Trophoblast cell (in vitro differentiated cells and primary cell): ENCODE measurements at regions not wholly inside any gene's neighbourhood (a gene's known extent, or its start where the extent isn't known, plus 50 kb on each side); places are given as distances from the start of the nearest gene placed in this dataset.

ENCODE experiments used
- DNase-seq, 2 donors: peaks; one replicate each; pipeline ENCODE4 v3.0.0-alpha.2; 2016
- H2AFZ ChIP-seq: 2 replicates; pipeline ENCODE4 v1.6.1; 2013; ENCODE audit warnings: low read length, moderate library complexity, mild to moderate bottlenecking; ENCODE audit not compliant: insufficient read depth, poor library complexity
- H2AK5ac ChIP-seq: 2 replicates; pipeline ENCODE4 v1.6.1; 2013; ENCODE audit warnings: mild to moderate bottlenecking, low read length
- H2BK120ac ChIP-seq: 2 replicates; pipeline ENCODE4 v1.6.1; 2013; ENCODE audit warnings: low read length, mild to moderate bottlenecking, moderate library complexity; ENCODE audit not compliant: insufficient read depth, poor library complexity
- H2BK12ac ChIP-seq: 2 replicates; pipeline ENCODE4 v1.6.1; 2013; ENCODE audit warnings: mild to moderate bottlenecking, low read length, moderate library complexity
- H2BK5ac ChIP-seq: 2 replicates; pipeline ENCODE4 v1.6.1; 2013; ENCODE audit warnings: low read length, low read depth, moderate library complexity, mild to moderate bottlenecking; ENCODE audit not compliant: poor library complexity
- H3K14ac ChIP-seq: 2 replicates; pipeline ENCODE4 v1.6.1; 2013; ENCODE audit warnings: mild to moderate bottlenecking, low read length
- H3K18ac ChIP-seq: 2 replicates; pipeline ENCODE4 v1.6.1; 2013; ENCODE audit warnings: mild to moderate bottlenecking, low read length
- H3K23ac ChIP-seq: 2 replicates; pipeline ENCODE4 v1.6.1; 2013; ENCODE audit warnings: low read length
- H3K27ac ChIP-seq: 2 replicates; pipeline ENCODE4 v1.5.1; 2013; ENCODE audit warnings: low read depth, mild to moderate bottlenecking, inconsistent platforms, low read length, moderate library complexity
- H3K27me3 ChIP-seq: 2 replicates; pipeline ENCODE4 v1.6.1; 2013; ENCODE audit warnings: inconsistent platforms, mild to moderate bottlenecking, low read length, moderate library complexity; ENCODE audit not compliant: insufficient read depth
- H3K36me3 ChIP-seq, 2 experiments: 1 replicate in 1 of 2; 2 replicates in 1 of 2; pipeline ENCODE4 v1.6.1; 2013; ENCODE audit warnings: low read length in 2 of 2, mild to moderate bottlenecking in 2 of 2, moderate library complexity in 1 of 2; ENCODE audit not compliant: insufficient read depth in 2 of 2, control insufficient read depth in 1 of 2
- H3K4ac ChIP-seq: 2 replicates; pipeline ENCODE4 v1.6.1; 2013; ENCODE audit warnings: low read depth, mild to moderate bottlenecking, low read length, moderate library complexity
- H3K4me1 ChIP-seq, 2 experiments: 1 replicate in 1 of 2; 2 replicates in 1 of 2; pipeline ENCODE4 v1.6.1; 2013; ENCODE audit warnings: low read length in 2 of 2, mild to moderate bottlenecking in 2 of 2, moderate library complexity in 1 of 2; ENCODE audit not compliant: insufficient read depth in 2 of 2, control insufficient read depth in 1 of 2
- H3K4me2 ChIP-seq: 2 replicates; pipeline ENCODE4 v1.6.1; 2013; ENCODE audit warnings: inconsistent platforms, mild to moderate bottlenecking, low read length, moderate library complexity
- H3K4me3 ChIP-seq: 2 replicates; pipeline ENCODE4 v1.5.1; 2013; ENCODE audit warnings: mild to moderate bottlenecking, low read depth, low read length, inconsistent platforms
- H3K79me1 ChIP-seq: one replicate; pipeline ENCODE4 v1.6.1; 2013; ENCODE audit warnings: low read length
- H3K79me2 ChIP-seq: 2 replicates; pipeline ENCODE4 v1.6.1; 2013; ENCODE audit warnings: low read length, mild to moderate bottlenecking; ENCODE audit not compliant: control insufficient read depth, insufficient read depth, poor library complexity
- H3K9ac ChIP-seq: 2 replicates; pipeline ENCODE4 v1.6.1; 2013; ENCODE audit warnings: mild to moderate bottlenecking, low read length
- H3K9me3 ChIP-seq: 2 replicates; pipeline ENCODE4 v1.6.1; 2013; ENCODE audit warnings: low read depth, mild to moderate bottlenecking, control low read depth, inconsistent platforms, low read length; ENCODE audit not compliant: insufficient read depth
- H4K12ac ChIP-seq: 2 replicates; pipeline ENCODE4 v1.6.1; 2013; ENCODE audit warnings: low read depth, mild to moderate bottlenecking, low read length, moderate library complexity
- H4K8ac ChIP-seq: 2 replicates; pipeline ENCODE4 v1.6.1; 2013; ENCODE audit warnings: low read depth, mild to moderate bottlenecking, low read length, moderate library complexity
- H4K91ac ChIP-seq: one replicate; pipeline ENCODE4 v1.6.1; 2013; ENCODE audit warnings: low read depth, mild to moderate bottlenecking, low read length, moderate library complexity
- WGBS: extraction: QIAGEN DNeasy Blood & Tissue Kit; methylation state at CpG from one replicate; pipeline ENCODE4 v1.1.7; 2013; ENCODE audit warnings: missing lambda C conversion rate; ENCODE audit not compliant: insufficient read length, insufficient coverage; ENCODE audit errors: extremely low coverage; 5-methylcytosine and 5-hydroxymethylcytosine counted together

GRCh38 chr4:84024405-84024804 is 474.7 kb downstream of the NKX6-1 start:
- no peaks in the 10 kb centered on the region for H3K27me3 ChIP-seq

GRCh38 chr4:84022564-84022963 is 476.5 kb downstream of the NKX6-1 start:
- no peak overlapping the region for H4K12ac ChIP-seq
- H3K27ac ChIP-seq: no peak overlapping the region
- no peak overlapping the region for H3K18ac ChIP-seq
- no peak overlapping the region for H2BK12ac ChIP-seq
- no peak overlapping the region for H4K8ac ChIP-seq
- no peak overlapping the region for H2BK5ac ChIP-seq
- no peak overlapping the region for H4K91ac ChIP-seq
- H3K4ac ChIP-seq: no peak overlapping the region
- DNase-seq: no peak
- no peak overlapping the region for H2BK120ac ChIP-seq
- H3K36me3 ChIP-seq: no peaks in the 10 kb centered on the region
- H3K27me3 ChIP-seq: no peaks in the 10 kb centered on the region
- WGBS: no CpG with 5 or more reads among the region's 5 CpGs
- no peak overlapping the region for H2AK5ac ChIP-seq
- no peak overlapping the region for H3K23ac ChIP-seq
- no peaks in the 10 kb centered on the region for H3K4me1 ChIP-seq
- H3K4me3 ChIP-seq: no peak overlapping the region
- H3K4me2 ChIP-seq: no peak overlapping the region
- H3K79me2 ChIP-seq: no peaks in the 10 kb centered on the region
- no peaks in the 10 kb centered on the region for H3K9me3 ChIP-seq
- no peaks in the 10 kb centered on the region for H3K79me1 ChIP-seq
- no peak overlapping the region for H3K9ac ChIP-seq
- no peak overlapping the region for H3K14ac ChIP-seq
- H2AFZ ChIP-seq: no peak overlapping the region

More at GRCh38 chr4:84024405-84024804, 474.7 kb downstream of the NKX6-1 start:
- H3K18ac ChIP-seq: no peak overlapping the region
- H4K8ac ChIP-seq: no peak overlapping the region
- no peak overlapping the region for H3K14ac ChIP-seq
- H2AFZ ChIP-seq: no peak overlapping the region
- no peak overlapping the region for H2BK120ac ChIP-seq
- no peaks in the 10 kb centered on the region for H3K9me3 ChIP-seq
- H3K79me1 ChIP-seq: no peaks in the 10 kb centered on the region
- H3K4me2 ChIP-seq: no peak overlapping the region
- no peak overlapping the region for H3K23ac ChIP-seq
- H4K91ac ChIP-seq: no peak overlapping the region
- H2BK5ac ChIP-seq: no peak overlapping the region
- H3K79me2 ChIP-seq: no peaks in the 10 kb centered on the region
- no peak overlapping the region for H2BK12ac ChIP-seq
- no peak overlapping the region for H3K4me3 ChIP-seq
- no peaks in the 10 kb centered on the region for H3K4me1 ChIP-seq
- no peak overlapping the region for H3K4ac ChIP-seq
- H3K27ac ChIP-seq: no peak overlapping the region
- no peak overlapping the region for H3K9ac ChIP-seq
- no peak overlapping the region for H2AK5ac ChIP-seq
- WGBS: no CpG with 5 or more reads among the region's 2 CpGs
- no peak overlapping the region for H4K12ac ChIP-seq
- DNase-seq: no peak
- no peaks in the 10 kb centered on the region for H3K36me3 ChIP-seq

DNA sequence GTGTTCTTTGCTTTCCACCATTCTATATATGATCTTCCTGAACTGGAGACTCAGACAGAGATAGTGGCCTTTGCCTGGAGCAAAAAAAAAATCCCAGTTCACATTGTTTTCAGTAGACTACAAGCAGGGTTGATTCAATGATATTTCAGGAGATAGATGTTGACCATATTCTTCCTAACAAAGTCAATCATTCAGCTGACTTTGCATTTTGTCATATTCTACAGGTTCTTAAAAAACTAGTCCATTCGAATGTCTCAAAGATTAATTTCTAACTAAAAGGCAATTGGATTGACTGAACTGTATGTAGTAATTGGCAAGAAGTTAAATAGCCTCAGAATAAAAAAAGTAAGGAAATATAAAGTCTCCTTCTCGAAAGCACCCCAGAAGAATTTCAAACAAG is 479.5 kb downstream of the NKX6-1 start:
- no peak overlapping the region for H2AFZ ChIP-seq
- no peak overlapping the region for H4K8ac ChIP-seq
- no peak overlapping the region for H3K9ac ChIP-seq
- H2BK5ac ChIP-seq: no peak overlapping the region
- H3K27me3 ChIP-seq: no peaks in the 10 kb centered on the region
- H3K4me1 ChIP-seq: no peaks in the 10 kb centered on the region
- no peaks in the 10 kb centered on the region for H3K36me3 ChIP-seq
- no peaks in the 10 kb centered on the region for H3K9me3 ChIP-seq
- no peak overlapping the region for H3K23ac ChIP-seq
- no peak overlapping the region for H2BK120ac ChIP-seq
- no peaks in the 10 kb centered on the region for H3K79me2 ChIP-seq
- no peak overlapping the region for H3K14ac ChIP-seq
- no peak overlapping the region for H3K4me2 ChIP-seq
- no peak overlapping the region for H2AK5ac ChIP-seq
- no peak overlapping the region for H3K18ac ChIP-seq
- DNase-seq: no peak
- H3K4me3 ChIP-seq: no peak overlapping the region
- H3K79me1 ChIP-seq: no peaks in the 10 kb centered on the region
- no CpG with 5 or more reads among the region's 2 CpGs for WGBS
- H3K4ac ChIP-seq: no peak overlapping the region
- no peak overlapping the region for H2BK12ac ChIP-seq
- H4K91ac ChIP-seq: no peak overlapping the region
- no peak overlapping the region for H4K12ac ChIP-seq
- no peak overlapping the region for H3K27ac ChIP-seq

GRCh38 chr4:84003046-84003445 is 467.1 kb downstream of the GPAT3 start:
- no peak overlapping the region for H3K27ac ChIP-seq
- H2BK12ac ChIP-seq: no peak overlapping the region
- no peaks in the 10 kb centered on the region for H3K9me3 ChIP-seq
- no peaks in the 10 kb centered on the region for H3K27me3 ChIP-seq
- no peak overlapping the region for H2AFZ ChIP-seq
- no peak overlapping the region for H3K4me2 ChIP-seq
- no peak overlapping the region for H3K18ac ChIP-seq
- H3K4me1 ChIP-seq: no peaks in the 10 kb centered on the region
- WGBS: no CpG with 5 or more reads among the region's 2 CpGs
- no peak overlapping the region for H3K23ac ChIP-seq
- H3K4ac ChIP-seq: no peak overlapping the region
- H3K79me2 ChIP-seq: no peaks in the 10 kb centered on the region
- H2BK5ac ChIP-seq: no peak overlapping the region
- H3K36me3 ChIP-seq: no peaks in the 10 kb centered on the region
- no peak overlapping the region for H4K12ac ChIP-seq
- no peak overlapping the region for H4K8ac ChIP-seq
- H4K91ac ChIP-seq: no peak overlapping the region
- no peak overlapping the region for H2BK120ac ChIP-seq
- no peaks in the 10 kb centered on the region for H3K79me1 ChIP-seq
- H3K4me3 ChIP-seq: no peak overlapping the region
- H2AK5ac ChIP-seq: no peak overlapping the region
- H3K9ac ChIP-seq: no peak overlapping the region
- no peak for DNase-seq
- no peak overlapping the region for H3K14ac ChIP-seq
